Panc1 (cell line): ENCODE measurements at regions not wholly inside any gene's neighbourhood (a gene's known extent, or its start where the extent isn't known, plus 50 kb on each side); places are given as distances from the start of the nearest gene placed in this dataset.

Source experiments
- CTCF ChIP-seq: fragments of 450-650 bp; IDR thresholded peaks from 2 replicates; pipeline ENCODE4 v1.5.1; 2017; ENCODE audit warnings: mild to moderate bottlenecking
- POLR2AphosphoS5 ChIP-seq: IDR thresholded peaks from 2 replicates; pipeline ENCODE4 v1.6.1; 2012; ENCODE audit warnings: mild to moderate bottlenecking, low read depth, low read length, moderate library complexity
- REST ChIP-seq, 2 experiments: IDR thresholded peaks; 2 replicates each; pipeline ENCODE4 v1.6.1; 2011 to 2012; ENCODE audit warnings: low read depth in 2 of 2, control low read depth in 1 of 2, low read length in 1 of 2, mild to moderate bottlenecking in 1 of 2, moderate library complexity in 1 of 2; ENCODE audit not compliant: insufficient read depth in 1 of 2
- SIN3A ChIP-seq: IDR thresholded peaks from 2 replicates; pipeline ENCODE4 v1.6.1; 2012; ENCODE audit warnings: low read depth, mild to moderate bottlenecking, low read length, moderate library complexity, borderline replicate concordance; ENCODE audit not compliant: insufficient read depth
- TCF7L2 ChIP-seq: IDR thresholded peaks from 2 replicates; pipeline ENCODE4 v1.6.1; 2011; ENCODE audit warnings: mild to moderate bottlenecking, low read depth, low read length, inconsistent platforms

- TF ChIP-seq POLR2AphosphoS5 (no peak), CTCF (no peak), TCF7L2 (no peak), REST (IDR thresholded peaks at IDR 0.05; ENCODE audit: insufficient read depth in 1 of 2, low read depth in 2 of 2, low read length in 1 of 2) (no peak), SIN3A (no peak)
These were observed 54.1 kb upstream of the CTNND2 start for GRCh38 chr5:11958321-11958720.
